ENCODE measurements at regions not wholly inside any gene's neighbourhood (a gene's known extent, or its start where the extent isn't known, plus 50 kb on each side); places are given as distances from the start of the nearest gene placed in this dataset.

- Histone ChIP-seq H3K4me2 (ENCODE audit: insufficient read depth, insufficient read length, low read length) (no peak overlapping the region), H3K27me3 (ENCODE audit: insufficient read depth, low read length) (no peaks in the 10 kb centered on the region), H3K79me2 (ENCODE audit: insufficient read depth, low read length) (no peaks in the 10 kb centered on the region), H3K27ac (ENCODE audit: insufficient read length, low read depth, low read length) (no peak overlapping the region), H3K4ac (ENCODE audit: low read depth, low read length) (no peak overlapping the region), H2AFZ (ENCODE audit: low read length) (no peak overlapping the region), H3K9me3 (ENCODE audit: control insufficient read depth, low read depth, low read length) (no peaks in the 10 kb centered on the region), H3T11ph (ENCODE audit: low read length) (no peak overlapping the region), H3K23me2 (ENCODE audit: insufficient read length, low read depth, low read length, poor library complexity, severe bottlenecking) (no peaks in the 10 kb centered on the region), H4K91ac (ENCODE audit: insufficient read length, low read depth, low read length) (no peak overlapping the region), H4K20me1 (ENCODE audit: control insufficient read depth, insufficient read depth, insufficient read length) (no peaks in the 10 kb centered on the region), H3K79me1 (ENCODE audit: insufficient read depth, low read depth, low read length, poor library complexity, severe bottlenecking) (no peaks in the 10 kb centered on the region), H3K23ac (ENCODE audit: insufficient read length, low read depth, low read length) (no peak overlapping the region), H2BK12ac (ENCODE audit: insufficient read length, low read depth, low read length) (no peak overlapping the region), H3K18ac (ENCODE audit: insufficient read length, low read depth, low read length) (no peak overlapping the region), H2BK120ac (ENCODE audit: low read depth, low read length, poor library complexity, severe bottlenecking) (no peak overlapping the region), H4K8ac (replicated peaks; ENCODE audit: insufficient read length, low read depth, low read length) (no peak overlapping the region), H2BK20ac (ENCODE audit: low read depth, low read length, poor library complexity, severe bottlenecking) (no peak overlapping the region), H3K14ac (ENCODE audit: insufficient read depth, low read length) (no peak overlapping the region), H3K4me1 (ENCODE audit: insufficient read depth, low read length) (no peaks in the 10 kb centered on the region), H2BK15ac (ENCODE audit: low read depth, low read length) (no peak overlapping the region), H2AK5ac (ENCODE audit: insufficient read length, low read length) (no peak overlapping the region), H2BK5ac (ENCODE audit: insufficient read length, low read length) (no peak overlapping the region), H3K9ac (ENCODE audit: extremely low read depth, insufficient read length, low read length) (no peak overlapping the region), H3K56ac (ENCODE audit: insufficient read length, low read depth, low read length) (no peak overlapping the region), H4K5ac (ENCODE audit: insufficient read length, low read depth, low read length) (no peak overlapping the region)
- WGBS (ENCODE audit: extremely low coverage, insufficient read length, low lambda C conversion rate): no CpG with 5 or more reads among the region's 2 CpGs
- no peak overlapping the region for H3K4me3 Mint-ChIP-seq
- peaks cover 4 to 8% of the 10 kb centered on the region in 2 experiments for H3K4me1 Mint-ChIP-seq
- no peak for DNase-seq
- peaks cover 0 to 8% of the 10 kb centered on the region in 2 experiments; a peak in 3 of 5 replicates for H3K9me3 Mint-ChIP-seq
- H3K27ac Mint-ChIP-seq: no peak overlapping the region
- H3K36me3 Mint-ChIP-seq (ENCODE audit: insufficient read depth in 1 of 3, low read depth in 3 of 3): 0 out of 7 replicates have a peak, but pooled peaks cover 0 to 5% (median 0%) of the 10 kb centered on the region in 3 experiments
- H3K27me3 Mint-ChIP-seq (ENCODE audit: low read depth): peaks cover 13% of the 10 kb centered on the region
- TF ChIP-seq CTCF (conservative IDR thresholded peaks at IDR 0.05): no peak
Observed at GRCh38 chr12:125989696-125990095, 924.5 kb downstream of the AACS start.

Measured in H9 (cell line).